ENCODE measurements at regions not wholly inside any gene's neighbourhood (a gene's known extent, or its start where the extent isn't known, plus 50 kb on each side); places are given as distances from the start of the nearest gene placed in this dataset.

DNA sequence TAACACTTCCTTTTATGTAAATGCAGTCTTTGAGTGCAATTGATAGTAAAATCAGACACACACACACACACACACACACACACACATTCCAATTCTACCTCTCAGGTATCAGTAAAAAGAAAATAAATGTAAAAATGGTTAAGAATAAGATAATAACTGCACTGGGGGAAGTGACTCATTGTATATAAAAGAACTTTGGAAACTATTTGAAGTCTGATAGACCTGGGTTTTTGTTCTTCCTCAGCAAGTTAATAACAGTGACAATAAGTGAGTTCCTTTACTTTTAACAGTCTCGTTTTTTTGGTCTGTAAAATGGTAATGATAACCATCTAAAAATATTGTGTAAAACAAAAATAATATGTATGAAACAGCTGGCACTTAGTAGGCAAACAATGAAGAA, 1815.0 kb downstream of the MRPL39 start:
- no peaks in the 10 kb centered on the region for H3K36me3 ChIP-seq (ENCODE audit: insufficient read depth, low read length)
- H3K9ac ChIP-seq (ENCODE audit: low read length), result no peak overlapping the region
- no peak overlapping the region for H3K4me2 ChIP-seq (ENCODE audit: low read length)
- H3K27me3 ChIP-seq (ENCODE audit: insufficient read depth, low read depth, low read length), result no peaks in the 10 kb centered on the region
- H3K4me3 ChIP-seq (ENCODE audit: low read length), result no peak overlapping the region
- no peak overlapping the region for H2AFZ ChIP-seq (ENCODE audit: low read depth, low read length)
- no peaks in the 10 kb centered on the region for H3K79me2 ChIP-seq (replicated peaks; ENCODE audit: insufficient read depth, low read length)
- no peaks in the 10 kb centered on the region for H3F3A ChIP-seq (ENCODE audit: insufficient read depth, low read length, poor library complexity, severe bottlenecking)
- H3K27ac ChIP-seq (ENCODE audit: low read length), result no peak overlapping the region
- H3K9me2 ChIP-seq (ENCODE audit: insufficient read depth, low read length), result no peaks in the 10 kb centered on the region
- no peaks in the 10 kb centered on the region for H4K20me1 ChIP-seq (ENCODE audit: insufficient read depth)
- H3K9me3 ChIP-seq (ENCODE audit: low read length), result no peaks in the 10 kb centered on the region
- TF ChIP-seq, protein P1, sequence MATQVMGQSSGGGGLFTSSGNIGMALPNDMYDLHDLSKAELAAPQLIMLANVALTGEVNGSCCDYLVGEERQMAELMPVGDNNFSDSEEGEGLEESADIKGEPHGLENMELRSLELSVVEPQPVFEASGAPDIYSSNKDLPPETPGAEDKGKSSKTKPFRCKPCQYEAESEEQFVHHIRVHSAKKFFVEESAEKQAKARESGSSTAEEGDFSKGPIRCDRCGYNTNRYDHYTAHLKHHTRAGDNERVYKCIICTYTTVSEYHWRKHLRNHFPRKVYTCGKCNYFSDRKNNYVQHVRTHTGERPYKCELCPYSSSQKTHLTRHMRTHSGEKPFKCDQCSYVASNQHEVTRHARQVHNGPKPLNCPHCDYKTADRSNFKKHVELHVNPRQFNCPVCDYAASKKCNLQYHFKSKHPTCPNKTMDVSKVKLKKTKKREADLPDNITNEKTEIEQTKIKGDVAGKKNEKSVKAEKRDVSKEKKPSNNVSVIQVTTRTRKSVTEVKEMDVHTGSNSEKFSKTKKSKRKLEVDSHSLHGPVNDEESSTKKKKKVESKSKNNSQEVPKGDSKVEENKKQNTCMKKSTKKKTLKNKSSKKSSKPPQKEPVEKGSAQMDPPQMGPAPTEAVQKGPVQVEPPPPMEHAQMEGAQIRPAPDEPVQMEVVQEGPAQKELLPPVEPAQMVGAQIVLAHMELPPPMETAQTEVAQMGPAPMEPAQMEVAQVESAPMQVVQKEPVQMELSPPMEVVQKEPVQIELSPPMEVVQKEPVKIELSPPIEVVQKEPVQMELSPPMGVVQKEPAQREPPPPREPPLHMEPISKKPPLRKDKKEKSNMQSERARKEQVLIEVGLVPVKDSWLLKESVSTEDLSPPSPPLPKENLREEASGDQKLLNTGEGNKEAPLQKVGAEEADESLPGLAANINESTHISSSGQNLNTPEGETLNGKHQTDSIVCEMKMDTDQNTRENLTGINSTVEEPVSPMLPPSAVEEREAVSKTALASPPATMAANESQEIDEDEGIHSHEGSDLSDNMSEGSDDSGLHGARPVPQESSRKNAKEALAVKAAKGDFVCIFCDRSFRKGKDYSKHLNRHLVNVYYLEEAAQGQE (IDR thresholded peaks at IDR 0.05; ENCODE audit: borderline replicate concordance), result no peak
- TF ChIP-seq TAF1 (IDR thresholded peaks at IDR 0.05; ENCODE audit: low read depth), result no peak
- TF ChIP-seq POLR2AphosphoS5 (IDR thresholded peaks at IDR 0.05), result no peak
- TF ChIP-seq SMC3 (conservative IDR thresholded peaks at IDR 0.05; ENCODE audit: poor library complexity), result no peak
- no peak for TF ChIP-seq RAD21 (conservative IDR thresholded peaks at IDR 0.05)
- no peak for TF ChIP-seq EZH2 (IDR thresholded peaks at IDR 0.05; ENCODE audit: borderline replicate concordance, insufficient read depth, low read length, poor library complexity, severe bottlenecking)
- TF ChIP-seq EP300 (conservative IDR thresholded peaks at IDR 0.05; ENCODE audit: poor library complexity, severe bottlenecking), result no peak
- TF ChIP-seq MXI1 (conservative IDR thresholded peaks at IDR 0.05; ENCODE audit: poor library complexity, severe bottlenecking), result no peak
- TF ChIP-seq, protein P2, sequence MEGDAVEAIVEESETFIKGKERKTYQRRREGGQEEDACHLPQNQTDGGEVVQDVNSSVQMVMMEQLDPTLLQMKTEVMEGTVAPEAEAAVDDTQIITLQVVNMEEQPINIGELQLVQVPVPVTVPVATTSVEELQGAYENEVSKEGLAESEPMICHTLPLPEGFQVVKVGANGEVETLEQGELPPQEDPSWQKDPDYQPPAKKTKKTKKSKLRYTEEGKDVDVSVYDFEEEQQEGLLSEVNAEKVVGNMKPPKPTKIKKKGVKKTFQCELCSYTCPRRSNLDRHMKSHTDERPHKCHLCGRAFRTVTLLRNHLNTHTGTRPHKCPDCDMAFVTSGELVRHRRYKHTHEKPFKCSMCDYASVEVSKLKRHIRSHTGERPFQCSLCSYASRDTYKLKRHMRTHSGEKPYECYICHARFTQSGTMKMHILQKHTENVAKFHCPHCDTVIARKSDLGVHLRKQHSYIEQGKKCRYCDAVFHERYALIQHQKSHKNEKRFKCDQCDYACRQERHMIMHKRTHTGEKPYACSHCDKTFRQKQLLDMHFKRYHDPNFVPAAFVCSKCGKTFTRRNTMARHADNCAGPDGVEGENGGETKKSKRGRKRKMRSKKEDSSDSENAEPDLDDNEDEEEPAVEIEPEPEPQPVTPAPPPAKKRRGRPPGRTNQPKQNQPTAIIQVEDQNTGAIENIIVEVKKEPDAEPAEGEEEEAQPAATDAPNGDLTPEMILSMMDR (IDR thresholded peaks at IDR 0.05; ENCODE audit: poor library complexity, severe bottlenecking), result no peak

DNA sequence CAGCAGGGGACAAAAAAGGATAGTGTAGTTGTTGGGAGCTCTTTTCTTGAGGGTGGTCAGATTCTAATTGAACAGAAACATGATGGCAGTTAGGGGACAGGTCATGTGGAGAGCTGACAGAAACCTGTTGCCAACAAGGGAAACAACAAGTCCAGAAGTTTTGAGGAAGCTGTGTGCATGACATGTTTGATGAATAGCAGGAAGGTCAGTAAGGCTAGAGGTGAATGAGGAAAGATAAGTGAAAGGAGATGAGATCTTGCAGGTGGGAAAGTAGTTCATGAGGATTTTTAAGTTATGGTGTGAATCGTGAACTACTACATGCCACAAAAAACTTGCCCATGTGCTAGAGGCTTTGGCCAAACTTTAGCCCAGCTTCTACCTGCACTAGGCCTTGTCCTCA, 1817.4 kb downstream of the MRPL39 start:
- H3F3A ChIP-seq (ENCODE audit: insufficient read depth, low read length, poor library complexity, severe bottlenecking), result no peaks in the 10 kb centered on the region
- H2AFZ ChIP-seq (ENCODE audit: low read depth, low read length), result no peak overlapping the region
- H3K9ac ChIP-seq (ENCODE audit: low read length), result no peak overlapping the region
- H3K4me3 ChIP-seq (ENCODE audit: low read length), result no peak overlapping the region
- no peaks in the 10 kb centered on the region for H3K27me3 ChIP-seq (ENCODE audit: insufficient read depth, low read depth, low read length)
- no peaks in the 10 kb centered on the region for H3K79me2 ChIP-seq (replicated peaks; ENCODE audit: insufficient read depth, low read length)
- H3K9me3 ChIP-seq (ENCODE audit: low read length), result no peaks in the 10 kb centered on the region
- H4K20me1 ChIP-seq (ENCODE audit: insufficient read depth), result no peaks in the 10 kb centered on the region
- no peaks in the 10 kb centered on the region for H3K36me3 ChIP-seq (ENCODE audit: insufficient read depth, low read length)
- H3K9me2 ChIP-seq (ENCODE audit: insufficient read depth, low read length), result no peaks in the 10 kb centered on the region
- no peak overlapping the region for H3K4me2 ChIP-seq (ENCODE audit: low read length)
- no peak overlapping the region for H3K27ac ChIP-seq (ENCODE audit: low read length)
- TF ChIP-seq POLR2AphosphoS5 (IDR thresholded peaks at IDR 0.05) (no peak), SMC3 (conservative IDR thresholded peaks at IDR 0.05; ENCODE audit: poor library complexity) (no peak), EP300 (conservative IDR thresholded peaks at IDR 0.05; ENCODE audit: poor library complexity, severe bottlenecking) (no peak), EZH2 (IDR thresholded peaks at IDR 0.05; ENCODE audit: borderline replicate concordance, insufficient read depth, low read length, poor library complexity, severe bottlenecking) (no peak), RAD21 (conservative IDR thresholded peaks at IDR 0.05) (no peak), TAF1 (IDR thresholded peaks at IDR 0.05; ENCODE audit: low read depth) (no peak), MXI1 (conservative IDR thresholded peaks at IDR 0.05; ENCODE audit: poor library complexity, severe bottlenecking) (no peak)
- TF ChIP-seq, protein P2 (IDR thresholded peaks at IDR 0.05; ENCODE audit: poor library complexity, severe bottlenecking), result no peak
- TF ChIP-seq, protein P1 (IDR thresholded peaks at IDR 0.05; ENCODE audit: borderline replicate concordance), result no peak

Data from neural cell (in vitro differentiated cells).